HG03135 (cell line): ENCODE measurements at regions not wholly inside any gene's neighbourhood (a gene's known extent, or its start where the extent isn't known, plus 50 kb on each side); places are given as distances from the start of the nearest gene placed in this dataset.

Experiments used
- ATAC-seq: cut with Tn5 transposase; IDR thresholded peaks from one replicate; pipeline ENCODE4 v1.9.1; 2021; ENCODE audit warnings: mild to moderate bottlenecking, moderate library complexity; ENCODE audit not compliant: unreplicated experiment

GRCh38 chr12:21993438-21993981 lies 52.3 kb upstream of the ABCC9 start:
- ATAC-seq = no peak

GRCh38 chr12:21992823-21993222 lies 51.6 kb upstream of the ABCC9 start:
- ATAC-seq = peak; percentile 59

GRCh38 chr12:21991526-21991925 lies 50.3 kb upstream of the ABCC9 start:
- ATAC-seq = no peak
